ENCODE measurements at regions not wholly inside any gene's neighbourhood (a gene's known extent, or its start where the extent isn't known, plus 50 kb on each side); places are given as distances from the start of the nearest gene placed in this dataset.

GRCh38 chr15:38860253-38860652 is 295.6 kb upstream of the RASGRP1 start:
- H3K27me3 ChIP-seq (replicated peaks; ENCODE audit: insufficient read depth) = no peaks in the 10 kb centered on the region
- no peak for ATAC-seq (ENCODE audit: insufficient number of reproducible peaks, low FRiP score, low read depth)
- DNase-seq (ENCODE audit: low spot score) = no peak

DNA sequence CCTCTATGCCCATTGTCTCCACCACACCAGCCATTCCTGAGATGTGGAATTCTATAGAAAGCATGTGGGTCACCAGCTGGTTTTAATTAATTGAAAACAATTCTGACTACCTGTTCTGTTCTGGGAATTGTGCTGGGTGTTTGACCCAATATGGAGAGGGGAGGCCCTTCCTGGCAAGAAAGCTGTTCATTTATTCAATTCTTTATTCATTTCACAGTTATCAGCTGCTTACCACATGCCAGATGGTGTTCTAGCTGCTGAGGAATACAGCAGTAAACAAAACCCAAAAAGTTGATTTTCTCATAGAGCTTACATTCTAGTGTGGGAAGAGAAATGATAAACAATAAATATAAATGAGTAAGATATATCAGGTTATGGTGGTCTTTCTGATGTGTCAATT is 296.1 kb upstream of the RASGRP1 start:
- Histone ChIP-seq H3K9me3 (no peaks in the 10 kb centered on the region), H3K36me3 (no peaks in the 10 kb centered on the region), H3K27me3 (replicated peaks; ENCODE audit: insufficient read depth) (no peaks in the 10 kb centered on the region), H3K27ac (no peak overlapping the region), H3K4me3 (no peak overlapping the region), H3K4me1 (ENCODE audit: control insufficient read depth in 1 of 2, low read depth in 2 of 2) (peaks cover 0 to 13% of the 10 kb centered on the region in 2 donors)
- DNase-seq (ENCODE audit: low spot score) (no peak), ATAC-seq (ENCODE audit: insufficient number of reproducible peaks, low FRiP score, low read depth) (no peak)
- TF ChIP-seq, protein P1, sequence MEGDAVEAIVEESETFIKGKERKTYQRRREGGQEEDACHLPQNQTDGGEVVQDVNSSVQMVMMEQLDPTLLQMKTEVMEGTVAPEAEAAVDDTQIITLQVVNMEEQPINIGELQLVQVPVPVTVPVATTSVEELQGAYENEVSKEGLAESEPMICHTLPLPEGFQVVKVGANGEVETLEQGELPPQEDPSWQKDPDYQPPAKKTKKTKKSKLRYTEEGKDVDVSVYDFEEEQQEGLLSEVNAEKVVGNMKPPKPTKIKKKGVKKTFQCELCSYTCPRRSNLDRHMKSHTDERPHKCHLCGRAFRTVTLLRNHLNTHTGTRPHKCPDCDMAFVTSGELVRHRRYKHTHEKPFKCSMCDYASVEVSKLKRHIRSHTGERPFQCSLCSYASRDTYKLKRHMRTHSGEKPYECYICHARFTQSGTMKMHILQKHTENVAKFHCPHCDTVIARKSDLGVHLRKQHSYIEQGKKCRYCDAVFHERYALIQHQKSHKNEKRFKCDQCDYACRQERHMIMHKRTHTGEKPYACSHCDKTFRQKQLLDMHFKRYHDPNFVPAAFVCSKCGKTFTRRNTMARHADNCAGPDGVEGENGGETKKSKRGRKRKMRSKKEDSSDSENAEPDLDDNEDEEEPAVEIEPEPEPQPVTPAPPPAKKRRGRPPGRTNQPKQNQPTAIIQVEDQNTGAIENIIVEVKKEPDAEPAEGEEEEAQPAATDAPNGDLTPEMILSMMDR (IDR thresholded peaks at IDR 0.05) = no peak

More at GRCh38 chr15:38860253-38860652, 295.6 kb upstream of the RASGRP1 start:
- TF ChIP-seq, protein P1 (IDR thresholded peaks at IDR 0.05) = no peak
- H3K4me3 ChIP-seq = no peak overlapping the region
- no peak overlapping the region for H3K27ac ChIP-seq
- no peaks in the 10 kb centered on the region for H3K9me3 ChIP-seq
- H3K36me3 ChIP-seq = no peaks in the 10 kb centered on the region
- peaks cover 0 to 12% of the 10 kb centered on the region in 2 donors for H3K4me1 ChIP-seq (ENCODE audit: control insufficient read depth in 1 of 2, low read depth in 2 of 2)

DNA sequence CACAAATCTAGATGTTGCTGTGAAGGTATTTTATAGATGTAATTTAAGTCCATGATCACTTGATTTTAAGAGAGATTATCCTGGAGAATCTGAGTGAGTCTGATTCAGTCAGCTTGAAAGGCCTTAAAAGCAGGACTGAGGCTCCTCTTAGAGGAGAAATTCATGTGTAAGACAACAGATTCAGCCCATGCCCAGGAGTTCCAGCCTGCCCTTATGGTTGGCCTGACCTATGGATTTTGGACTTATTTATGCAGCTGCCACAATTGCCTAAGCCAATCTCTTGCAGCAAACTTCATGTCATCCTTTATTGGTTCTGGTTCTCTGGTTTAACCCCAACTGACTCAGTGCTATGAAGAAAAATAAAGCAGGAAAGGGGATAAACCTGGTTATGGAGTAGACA is 296.5 kb upstream of the RASGRP1 start:
- Histone ChIP-seq H3K27me3 (replicated peaks; ENCODE audit: insufficient read depth) (no peaks in the 10 kb centered on the region), H3K36me3 (no peaks in the 10 kb centered on the region), H3K4me3 (no peak overlapping the region), H3K9me3 (no peaks in the 10 kb centered on the region), H3K27ac (no peak overlapping the region), H3K4me1 (ENCODE audit: control insufficient read depth in 1 of 2, low read depth in 2 of 2) (peaks cover 0 to 13% of the 10 kb centered on the region in 2 donors)
- no peak for DNase-seq (ENCODE audit: low spot score)
- TF ChIP-seq, protein P1 (IDR thresholded peaks at IDR 0.05) = no peak
- no peak for ATAC-seq (ENCODE audit: insufficient number of reproducible peaks, low FRiP score, low read depth)

- no peak overlapping the region for H3K4me3 ChIP-seq
- TF ChIP-seq, protein P1 (IDR thresholded peaks at IDR 0.05) = no peak
- H3K27ac ChIP-seq = no peak overlapping the region
- no peaks in the 10 kb centered on the region for H3K36me3 ChIP-seq
- no peak for ATAC-seq (ENCODE audit: insufficient number of reproducible peaks, low FRiP score, low read depth)
- DNase-seq (ENCODE audit: low spot score) = no peak
- H3K4me1 ChIP-seq (ENCODE audit: control insufficient read depth in 1 of 2, low read depth in 2 of 2) = peaks cover 0 to 13% of the 10 kb centered on the region in 2 donors
- H3K9me3 ChIP-seq = no peaks in the 10 kb centered on the region
- no peaks in the 10 kb centered on the region for H3K27me3 ChIP-seq (replicated peaks; ENCODE audit: insufficient read depth)
Observed at GRCh38 chr15:38862099-38862498, 297.5 kb upstream of the RASGRP1 start.

GRCh38 chr15:38863381-38863780 is 298.8 kb upstream of the RASGRP1 start:
- no peak for ATAC-seq (ENCODE audit: insufficient number of reproducible peaks, low FRiP score, low read depth)
- H3K9me3 ChIP-seq = no peaks in the 10 kb centered on the region
- TF ChIP-seq, protein P1 (IDR thresholded peaks at IDR 0.05) = no peak
- H3K4me3 ChIP-seq = no peak overlapping the region
- no peak overlapping the region for H3K27ac ChIP-seq
- H3K4me1 ChIP-seq (ENCODE audit: control insufficient read depth in 1 of 2, low read depth in 2 of 2) = peaks cover 0 to 13% of the 10 kb centered on the region in 2 donors
- no peak for DNase-seq (ENCODE audit: low spot score)
- H3K36me3 ChIP-seq = no peaks in the 10 kb centered on the region
- no peaks in the 10 kb centered on the region for H3K27me3 ChIP-seq (replicated peaks; ENCODE audit: insufficient read depth)

Data from thoracic aorta (tissue), 2 donors.